Tibial nerve (tissue), 4 donors: ENCODE measurements at regions not wholly inside any gene's neighbourhood (a gene's known extent, or its start where the extent isn't known, plus 50 kb on each side); places are given as distances from the start of the nearest gene placed in this dataset.

Experiments
- DNase-seq, 2 donors: peaks; one replicate each; pipeline ENCODE4 v3.0.0-alpha.2; 2019; ENCODE audit warnings: low spot score in 2 of 2
- H3K27ac ChIP-seq, 4 donors: fragments of 200-600 bp; sonication (generic) in 3 of 4; one replicate each; pipeline ENCODE4 v1.5.1; 2017 to 2019; ENCODE audit warnings: mild to moderate bottlenecking in 1 of 4
- H3K27me3 ChIP-seq, 2 donors: fragments of 200-600 bp; sonication (generic) in 1 of 2; one replicate each; pipeline versions ENCODE4 v1.5.1 to v1.6.0; 2017 to 2019
- H3K36me3 ChIP-seq, 3 donors: fragments of 200-600 bp; sonication (generic); one replicate each; pipeline ENCODE4 v1.5.1; 2018 to 2019
- H3K4me1 ChIP-seq, 4 donors: fragments of 200-600 bp; sonication (generic) in 3 of 4; one replicate each; pipeline ENCODE4 v1.5.1; 2017 to 2019
- H3K4me3 ChIP-seq, 4 donors: fragments of 200-600 bp; sonication (generic) in 3 of 4; one replicate each; pipeline ENCODE4 v1.5.1; 2017 to 2019; ENCODE audit warnings: mild to moderate bottlenecking in 1 of 4, moderate library complexity in 1 of 4
- H3K9me3 ChIP-seq, 4 donors: fragments of 200-600 bp; sonication (generic) in 3 of 4; one replicate each; pipeline ENCODE4 v1.5.1; 2017 to 2019
- EP300 ChIP-seq, 2 donors: sonication (generic); formaldehyde crosslinking; IDR thresholded peaks; one replicate each; pipeline ENCODE4 v1.6.1; 2017; ENCODE audit warnings: antibody characterized with exemption in 2 of 2, mild to moderate bottlenecking in 1 of 2
- POLR2A ChIP-seq, 2 donors: fragments of 450-650 bp; IDR thresholded peaks; one replicate each; pipeline ENCODE4 v1.6.1; 2017; ENCODE audit warnings: antibody characterized with exemption in 2 of 2, mild to moderate bottlenecking in 2 of 2, moderate library complexity in 2 of 2
- WGBS, 2 donors: methylation state at CpG; one replicate each; pipeline ENCODE4 v1.1.5; 2018; 5-methylcytosine and 5-hydroxymethylcytosine counted together
- TF ChIP-seq, protein P1 (sequence below), 5 experiments: fragments of 200-600 bp in 3 of 5; fragments of 450-650 bp in 2 of 5; sonication (generic) in 3 of 5; IDR thresholded peaks; one replicate each; pipeline ENCODE4 v1.5.1; 2016 to 2019; ENCODE audit warnings: antibody characterized with exemption in 5 of 5, mild to moderate bottlenecking in 3 of 5, moderate library complexity in 2 of 5

DNA sequence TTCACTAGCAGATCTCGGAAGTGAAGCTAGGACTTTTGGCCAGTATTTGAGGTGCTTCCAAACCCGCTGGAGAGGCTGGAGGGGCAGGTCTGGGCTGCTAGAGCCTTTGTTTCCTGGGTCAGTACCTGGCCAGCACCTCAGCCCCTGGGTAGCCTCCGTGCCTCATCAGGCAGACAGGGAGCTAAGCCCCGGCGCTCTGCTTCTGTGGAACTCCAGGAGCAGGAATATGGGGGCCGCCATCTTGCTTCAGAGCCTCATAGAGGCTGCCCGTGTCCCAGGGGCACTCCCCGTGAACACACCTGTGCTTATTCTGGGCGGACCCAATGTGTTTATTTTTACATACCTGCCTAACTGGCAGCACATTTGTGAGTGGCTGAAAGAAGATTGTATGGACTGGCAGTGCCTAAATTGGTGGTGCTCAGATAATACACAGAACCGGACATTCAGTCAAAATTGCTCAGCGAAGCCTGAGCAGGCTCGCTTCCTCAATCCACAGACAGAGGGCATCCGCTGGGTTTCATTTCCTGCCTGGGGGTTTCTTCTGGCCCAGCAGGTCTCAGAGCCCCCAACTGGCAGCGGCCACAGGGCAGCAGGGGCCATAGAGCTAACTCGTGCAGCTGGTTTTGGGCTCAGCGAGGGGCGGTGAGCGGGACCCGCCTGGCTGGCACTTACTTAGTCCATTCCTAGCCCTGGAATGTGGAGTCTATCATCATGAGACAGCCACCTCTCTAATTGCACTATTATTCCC is 176.8 kb upstream of the ALKAL2 start:
- Histone ChIP-seq H3K4me3 (no peak overlapping the region), H3K27me3 (peaks cover 0 to 25% of the 10 kb centered on the region in 2 donors), H3K4me1 (peaks cover 0 to 15% (median 1%) of the 10 kb centered on the region in 4 donors), H3K9me3 (no peaks in the 10 kb centered on the region), H3K27ac (no peak overlapping the region), H3K36me3 (no peaks in the 10 kb centered on the region)
- WGBS, 2 donors, result 88 to 91% methylated on average over 18 to 19 of the region's 19 CpGs
- TF ChIP-seq EP300 (IDR thresholded peaks at IDR 0.05) (no peak), POLR2A (IDR thresholded peaks at IDR 0.05) (no peak)
- TF ChIP-seq, protein P1, sequence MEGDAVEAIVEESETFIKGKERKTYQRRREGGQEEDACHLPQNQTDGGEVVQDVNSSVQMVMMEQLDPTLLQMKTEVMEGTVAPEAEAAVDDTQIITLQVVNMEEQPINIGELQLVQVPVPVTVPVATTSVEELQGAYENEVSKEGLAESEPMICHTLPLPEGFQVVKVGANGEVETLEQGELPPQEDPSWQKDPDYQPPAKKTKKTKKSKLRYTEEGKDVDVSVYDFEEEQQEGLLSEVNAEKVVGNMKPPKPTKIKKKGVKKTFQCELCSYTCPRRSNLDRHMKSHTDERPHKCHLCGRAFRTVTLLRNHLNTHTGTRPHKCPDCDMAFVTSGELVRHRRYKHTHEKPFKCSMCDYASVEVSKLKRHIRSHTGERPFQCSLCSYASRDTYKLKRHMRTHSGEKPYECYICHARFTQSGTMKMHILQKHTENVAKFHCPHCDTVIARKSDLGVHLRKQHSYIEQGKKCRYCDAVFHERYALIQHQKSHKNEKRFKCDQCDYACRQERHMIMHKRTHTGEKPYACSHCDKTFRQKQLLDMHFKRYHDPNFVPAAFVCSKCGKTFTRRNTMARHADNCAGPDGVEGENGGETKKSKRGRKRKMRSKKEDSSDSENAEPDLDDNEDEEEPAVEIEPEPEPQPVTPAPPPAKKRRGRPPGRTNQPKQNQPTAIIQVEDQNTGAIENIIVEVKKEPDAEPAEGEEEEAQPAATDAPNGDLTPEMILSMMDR (IDR thresholded peaks at IDR 0.05), result no peak
- no peak for DNase-seq

DNA sequence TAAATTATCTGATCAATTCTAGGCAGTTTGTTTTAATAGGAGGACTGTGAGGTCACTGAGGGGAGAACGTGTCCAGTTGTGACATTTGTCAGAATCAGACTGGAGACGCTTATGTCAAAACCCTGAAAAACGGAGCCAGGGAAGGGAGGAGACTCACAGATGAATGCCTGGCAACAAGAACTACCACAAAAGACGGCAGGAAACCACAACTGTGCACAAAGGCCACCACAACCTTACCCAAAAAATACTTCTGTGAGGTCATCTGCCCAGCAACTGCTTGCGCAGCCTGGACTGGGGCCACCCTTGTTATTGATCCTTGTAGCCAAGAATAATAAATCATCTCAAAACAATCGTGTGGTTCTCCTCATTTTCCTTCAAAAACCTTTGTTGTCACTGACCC is 173.0 kb upstream of the ALKAL2 start:
- WGBS, 2 donors, result 50 to 54% methylated on average over 6 of the region's 6 CpGs
- no peaks in the 10 kb centered on the region for H3K9me3 ChIP-seq
- no peak overlapping the region for H3K4me3 ChIP-seq
- TF ChIP-seq, protein P1 (IDR thresholded peaks at IDR 0.05), result no peak
- TF ChIP-seq POLR2A (IDR thresholded peaks at IDR 0.05) (no peak), EP300 (IDR thresholded peaks at IDR 0.05) (no peak)
- H3K27ac ChIP-seq, result no peak overlapping the region
- no peaks in the 10 kb centered on the region for H3K36me3 ChIP-seq
- H3K27me3 ChIP-seq, result no peaks in the 10 kb centered on the region
- no peak for DNase-seq
- no peaks in the 10 kb centered on the region for H3K4me1 ChIP-seq

DNA sequence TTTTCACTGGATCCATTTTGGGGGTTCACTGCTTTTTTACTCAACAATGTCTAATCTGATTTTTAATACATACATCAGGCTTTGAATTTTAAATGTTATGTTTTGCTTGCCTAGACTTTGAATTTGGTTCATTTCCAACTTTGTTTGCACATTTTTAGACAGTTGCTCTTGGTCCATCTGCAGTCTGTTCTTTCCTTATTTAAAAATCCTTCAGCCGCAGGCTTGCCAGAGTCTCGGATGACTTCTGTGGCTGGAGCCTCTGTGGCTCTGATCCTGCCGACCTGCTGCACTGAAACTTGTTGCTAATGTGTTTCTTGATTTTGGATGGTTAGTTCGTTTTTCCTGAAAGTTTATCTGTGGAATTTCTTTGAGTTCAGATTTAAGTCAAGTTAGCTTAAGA is 172.0 kb upstream of the ALKAL2 start:
- Histone ChIP-seq H3K36me3 (no peaks in the 10 kb centered on the region), H3K4me3 (no peak overlapping the region), H3K27ac (no peak overlapping the region), H3K27me3 (no peaks in the 10 kb centered on the region), H3K4me1 (no peaks in the 10 kb centered on the region), H3K9me3 (no peaks in the 10 kb centered on the region)
- no peak for DNase-seq
- 34 to 47% methylated on average over 4 of the region's 4 CpGs for WGBS, 2 donors
- no peak for TF ChIP-seq POLR2A (IDR thresholded peaks at IDR 0.05)
- TF ChIP-seq, protein P1 (IDR thresholded peaks at IDR 0.05), result no peak
- TF ChIP-seq EP300 (IDR thresholded peaks at IDR 0.05), result no peak

DNA sequence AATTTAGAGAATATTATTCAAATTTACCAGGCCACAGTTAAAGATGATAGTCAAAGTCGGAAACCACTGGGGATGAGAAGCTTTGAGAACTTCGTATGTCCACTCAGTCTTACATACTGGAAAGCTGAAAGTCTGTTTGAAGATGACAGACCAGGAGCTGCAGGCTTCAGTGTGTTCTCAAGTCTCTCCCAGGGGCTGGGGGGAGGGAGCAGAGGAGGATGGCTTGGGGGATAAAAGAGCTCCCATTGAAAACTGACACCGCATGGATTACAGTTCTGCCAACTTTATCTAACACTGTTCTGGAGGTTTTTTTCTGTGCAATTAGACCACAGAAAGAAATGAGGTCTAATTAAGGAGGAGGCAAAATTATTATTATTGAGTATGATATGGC is 170.5 kb upstream of the ALKAL2 start:
- WGBS, 2 donors, result 73 to 77% methylated on average over 3 of the region's 3 CpGs
- no peak overlapping the region for H3K27ac ChIP-seq
- TF ChIP-seq EP300 (IDR thresholded peaks at IDR 0.05) (no peak), POLR2A (IDR thresholded peaks at IDR 0.05) (no peak)
- TF ChIP-seq, protein P1 (IDR thresholded peaks at IDR 0.05), result no peak
- H3K4me3 ChIP-seq, result no peak overlapping the region
- H3K36me3 ChIP-seq, result no peaks in the 10 kb centered on the region
- no peaks in the 10 kb centered on the region for H3K9me3 ChIP-seq
- no peaks in the 10 kb centered on the region for H3K27me3 ChIP-seq
- DNase-seq, result no peak
- no peaks in the 10 kb centered on the region for H3K4me1 ChIP-seq

DNA sequence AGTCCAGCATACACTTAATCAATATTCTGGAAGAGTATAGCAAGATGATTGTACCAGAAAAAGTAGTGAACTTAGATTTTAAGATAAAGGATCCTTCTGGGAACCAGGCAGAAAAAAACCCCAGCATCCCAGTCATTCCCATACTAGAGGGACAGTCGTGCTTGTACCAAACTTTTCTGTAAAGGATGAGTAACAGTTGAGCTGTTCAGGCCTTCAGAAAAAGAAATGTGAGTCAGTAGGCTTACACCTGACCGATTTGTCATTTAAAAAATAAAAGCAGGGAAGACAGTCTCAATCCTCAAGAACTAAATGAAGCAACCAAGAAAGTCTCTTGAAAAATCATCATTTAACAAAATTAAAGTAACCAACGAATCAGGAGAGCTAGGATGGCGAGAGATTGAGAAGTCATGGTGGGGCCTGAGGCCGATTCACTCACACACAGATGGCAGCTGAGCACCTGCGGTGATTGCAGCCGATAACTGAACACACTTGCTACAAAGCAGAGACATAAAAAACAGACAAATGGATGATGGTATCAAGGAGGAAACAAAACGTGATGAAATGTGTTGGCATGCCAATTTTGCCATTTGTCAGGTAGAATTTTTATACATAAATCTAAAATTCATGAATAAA is 170.0 kb upstream of the ALKAL2 start:
- Histone ChIP-seq H3K9me3 (no peaks in the 10 kb centered on the region), H3K27me3 (no peaks in the 10 kb centered on the region), H3K27ac (no peak overlapping the region), H3K36me3 (no peaks in the 10 kb centered on the region), H3K4me3 (no peak overlapping the region), H3K4me1 (no peaks in the 10 kb centered on the region)
- no peak for DNase-seq
- WGBS, 2 donors, result 73 to 74% methylated on average over 8 of the region's 8 CpGs
- TF ChIP-seq POLR2A (IDR thresholded peaks at IDR 0.05), result no peak
- TF ChIP-seq, protein P1 (IDR thresholded peaks at IDR 0.05), result no peak
- no peak for TF ChIP-seq EP300 (IDR thresholded peaks at IDR 0.05)
